ENCODE measurements at regions not wholly inside any gene's neighbourhood (a gene's known extent, or its start where the extent isn't known, plus 50 kb on each side); places are given as distances from the start of the nearest gene placed in this dataset.
"Not testable (repeated sequence)": the region's sequence is repeated elsewhere in the genome, so short reads cannot be mapped to it uniquely, and the experiment has no call there.

DNA sequence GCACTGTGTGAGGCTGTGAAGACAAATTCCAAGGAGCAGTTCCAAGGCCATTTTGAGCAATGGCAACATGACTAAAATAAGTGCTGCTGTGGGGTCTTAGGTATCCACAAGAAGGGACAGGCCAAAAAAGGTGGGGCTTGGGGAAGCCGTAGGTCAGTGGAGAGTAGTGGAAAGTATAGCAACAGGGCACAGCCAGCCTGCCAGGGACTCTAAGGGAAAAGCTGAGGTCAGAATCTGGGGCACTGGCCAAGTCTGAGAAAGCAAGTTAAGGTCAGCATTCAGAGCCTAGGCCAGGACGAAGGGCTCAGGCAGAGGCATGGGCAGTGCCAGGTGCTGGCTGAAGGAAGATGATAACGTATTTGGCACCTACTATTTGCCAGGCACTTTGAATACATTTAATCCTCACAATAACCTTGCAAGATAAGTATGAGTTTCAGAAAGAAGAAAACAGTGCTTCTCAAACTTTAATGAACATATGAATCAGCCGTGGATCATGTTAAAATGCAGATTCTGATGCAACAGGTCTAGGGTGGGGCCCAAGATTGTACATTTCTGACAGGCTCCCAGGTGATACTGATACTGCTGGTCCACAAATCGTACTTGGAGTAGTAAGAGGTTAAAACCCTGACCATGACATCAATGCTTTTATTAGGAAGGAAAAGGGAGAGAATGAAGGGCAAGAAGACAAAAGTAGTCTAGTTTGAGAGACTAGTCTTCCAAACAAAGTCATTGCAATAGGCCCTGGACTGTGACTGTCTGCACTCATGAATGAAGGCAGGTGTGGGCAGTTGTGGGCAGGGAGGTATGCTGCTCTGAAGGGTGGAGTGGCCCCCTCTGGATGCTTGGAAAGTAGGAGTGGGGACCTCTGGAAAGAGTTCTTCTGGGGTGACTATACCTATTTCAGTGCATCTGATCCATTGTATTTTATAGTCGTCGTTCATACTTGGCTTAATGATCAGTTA, 106.3 kb upstream of the ANKRD28 start:
- no peak for DNase-seq

DNA sequence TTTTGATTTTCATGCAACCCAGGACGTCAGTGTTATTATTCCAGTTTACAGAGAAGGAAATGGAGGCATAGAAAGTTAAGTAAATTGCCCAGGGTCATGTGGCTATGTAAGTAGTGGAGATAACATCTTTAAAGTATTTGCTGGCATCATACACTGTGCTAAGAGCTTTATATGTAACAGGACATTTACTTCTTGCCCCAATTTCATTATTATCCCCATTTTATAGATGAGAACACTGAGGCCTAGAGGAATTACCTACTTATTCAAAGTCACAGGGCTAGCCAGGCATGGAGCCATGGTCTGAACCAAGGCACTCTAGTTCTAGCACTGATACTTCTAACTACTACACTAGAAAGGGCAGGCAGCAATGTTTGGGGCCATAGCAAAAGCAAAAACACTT, 107.3 kb upstream of the ANKRD28 start:
- no peak for DNase-seq

DNA sequence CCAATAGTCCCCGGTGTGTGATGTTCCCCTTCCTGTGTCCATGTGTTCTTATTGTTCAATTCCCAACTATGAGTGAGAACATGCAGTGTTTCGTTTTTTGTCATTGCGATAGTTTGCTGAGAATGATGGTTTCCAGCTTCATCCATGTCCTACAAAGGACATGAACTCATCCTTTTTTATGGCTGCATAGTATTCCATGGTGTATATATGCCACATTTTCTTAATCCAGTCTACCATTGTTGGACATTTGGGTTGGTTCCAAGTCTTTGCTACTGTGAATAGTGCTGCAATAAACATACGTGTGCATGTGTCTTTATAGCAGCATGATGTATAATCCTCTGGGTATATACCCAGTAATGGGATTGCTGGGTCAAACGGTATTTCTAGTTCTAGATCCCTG, 109.6 kb upstream of the ANKRD28 start:
- DNase-seq: not testable (repeated sequence)

DNA sequence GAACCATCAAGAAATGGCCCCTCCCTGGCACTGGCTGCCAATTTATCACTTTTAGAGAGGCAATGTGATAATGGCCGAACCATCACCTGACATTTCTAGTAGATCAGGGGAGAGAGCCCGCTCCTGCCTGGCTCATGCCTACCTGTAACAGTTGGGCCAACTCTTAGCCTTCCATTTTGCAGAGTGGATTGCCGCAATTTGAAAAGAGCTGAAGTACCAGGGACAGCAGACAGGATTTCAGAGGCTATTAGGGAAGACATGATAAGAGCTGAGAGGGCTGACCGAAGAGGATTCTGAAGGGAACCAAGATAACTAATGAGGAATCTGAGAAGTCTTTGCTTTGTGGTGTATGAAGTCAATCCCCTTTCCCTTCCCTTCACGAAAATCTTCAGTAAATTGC, 121.2 kb upstream of the ANKRD28 start:
- DNase-seq: no peak

DNA sequence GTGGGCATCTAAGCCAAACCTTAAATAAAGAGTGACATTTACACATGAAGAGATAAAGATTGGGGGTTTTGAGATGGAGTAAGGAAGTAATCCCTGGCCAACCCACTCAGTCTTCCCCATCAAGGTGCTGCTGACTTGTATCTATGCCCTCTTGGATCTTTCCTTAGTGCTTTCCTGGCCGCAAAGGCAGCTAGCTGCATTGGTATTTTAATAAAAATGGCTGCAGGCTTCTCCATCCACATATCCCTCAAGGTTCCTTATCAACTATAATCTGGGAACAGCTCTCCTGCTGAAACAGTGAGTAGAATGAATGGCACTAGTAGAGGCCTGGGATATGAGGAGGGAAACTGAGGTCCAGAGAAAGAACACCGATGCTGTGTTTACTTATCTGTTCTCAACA, 122.2 kb upstream of the ANKRD28 start:
- no peak for DNase-seq

DNA sequence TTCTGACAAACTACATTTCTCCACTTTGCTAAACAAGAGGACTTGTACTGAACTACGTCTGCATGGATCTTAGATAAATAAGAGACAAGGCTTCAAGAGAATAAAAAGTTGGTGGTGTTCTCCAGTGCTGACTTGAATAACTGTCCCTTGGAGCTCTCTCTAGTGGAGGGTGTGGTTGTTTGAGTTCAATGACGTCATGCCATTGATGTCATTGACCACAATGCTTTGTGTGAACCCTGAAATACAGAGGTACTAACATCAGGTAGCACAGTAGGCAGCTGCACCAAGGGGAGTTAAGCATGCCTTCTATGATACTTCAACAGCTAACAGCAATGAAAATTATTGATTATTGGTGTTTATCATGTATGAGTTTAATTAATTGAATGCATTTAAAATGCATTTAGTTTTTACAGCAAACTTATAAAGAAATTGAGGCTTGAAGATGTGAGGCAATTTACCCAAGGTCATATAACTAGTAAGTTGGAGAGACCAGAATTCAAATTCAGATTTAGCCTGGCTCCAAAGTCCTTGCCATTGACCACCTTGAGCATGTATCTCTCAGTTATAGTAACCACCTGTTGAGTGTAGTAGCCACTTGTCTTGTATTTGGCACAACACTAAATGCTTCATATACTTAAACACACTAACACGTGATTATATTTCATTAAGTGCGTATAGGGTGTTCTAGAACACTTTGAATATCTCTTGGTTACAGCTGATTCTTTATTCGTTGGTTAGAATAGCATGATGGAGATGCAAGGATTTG, 126.0 kb upstream of the ANKRD28 start:
- no peak for DNase-seq

DNA sequence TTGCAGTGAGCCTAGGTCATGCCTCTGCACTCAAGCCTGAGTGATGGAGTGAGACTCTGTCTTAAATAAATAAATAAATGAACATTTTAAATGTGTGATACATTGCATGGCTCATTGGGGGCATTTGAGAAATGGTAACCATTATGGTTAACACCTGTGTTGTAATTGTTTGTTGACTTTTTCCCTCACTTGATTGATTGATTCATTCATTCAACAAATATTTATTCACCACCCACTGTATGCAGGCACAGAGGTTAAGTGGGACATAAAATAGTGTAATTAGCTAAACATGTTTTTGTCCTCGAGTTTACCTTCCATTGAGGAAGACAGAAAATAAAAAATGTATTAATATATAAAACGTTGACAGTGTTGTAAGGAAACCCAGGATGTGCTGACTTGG, 127.1 kb upstream of the ANKRD28 start:
- peak; percentile 23 for DNase-seq

DNA sequence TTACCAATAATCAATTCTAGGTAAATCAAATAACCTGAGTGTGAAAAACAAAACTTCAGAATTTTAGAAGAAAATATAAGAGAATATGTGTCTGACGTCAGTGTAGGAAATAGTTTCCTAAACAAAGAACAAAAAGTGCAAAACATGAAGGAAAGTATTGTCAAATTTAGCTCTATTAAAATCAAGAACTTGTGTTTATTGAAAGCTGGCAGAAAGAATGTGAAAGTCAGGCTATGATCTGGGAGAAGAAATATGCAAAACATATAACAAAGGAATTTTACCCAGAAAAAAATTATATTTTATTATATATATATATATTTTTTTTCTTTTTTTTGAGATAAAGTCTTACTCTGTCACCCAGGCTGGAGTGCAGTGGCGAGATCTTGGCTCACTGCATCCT, 129.1 kb upstream of the ANKRD28 start:
- DNase-seq: no peak

DNA sequence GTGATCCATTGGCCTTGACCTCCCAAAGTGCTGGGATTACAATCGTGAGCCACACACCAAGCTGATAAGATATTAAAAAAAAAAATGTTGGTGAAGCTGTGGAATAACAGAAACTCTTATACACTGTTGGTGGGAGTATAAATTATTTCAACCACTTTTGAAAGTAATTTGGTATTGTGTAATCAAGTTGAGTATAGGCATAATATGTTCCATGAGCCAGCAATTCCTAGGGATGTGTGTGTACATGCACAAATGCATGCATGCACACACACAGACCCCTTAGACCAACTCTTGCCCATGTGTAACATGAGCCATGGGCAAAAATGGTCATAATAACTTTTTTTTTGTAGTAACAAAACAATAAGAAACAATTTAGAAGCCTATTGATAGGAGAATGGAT, 130.2 kb upstream of the ANKRD28 start:
- no peak for DNase-seq

DNA sequence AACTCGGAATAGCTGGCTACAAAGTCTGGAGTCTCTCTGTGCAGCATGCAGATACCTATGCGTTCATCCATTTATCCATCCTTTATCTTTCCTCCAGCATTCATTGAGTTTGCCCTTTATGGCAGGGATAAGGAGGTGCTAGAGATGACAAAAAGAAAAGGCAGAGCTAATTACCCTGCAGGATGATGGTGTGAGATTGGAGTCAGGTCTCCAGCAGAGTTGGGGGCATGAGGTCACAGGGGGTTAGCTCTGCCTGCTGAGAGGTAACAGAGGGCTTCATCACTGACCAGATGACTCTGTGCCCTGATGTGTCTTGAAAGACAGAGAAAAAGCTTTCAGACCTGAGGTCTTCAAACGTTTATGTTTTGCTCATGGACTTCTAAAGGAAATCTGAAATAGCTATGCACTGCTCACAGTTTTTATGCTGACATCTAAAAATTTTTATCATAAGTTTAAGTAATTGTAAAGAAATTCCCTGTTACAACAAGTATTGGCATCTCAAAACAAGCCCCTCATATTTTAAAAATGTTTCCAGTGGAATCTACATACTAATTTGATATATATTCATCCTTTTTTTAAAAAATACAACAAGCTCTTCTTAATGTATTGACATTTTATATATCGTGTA, 132.3 kb upstream of the ANKRD28 start:
- no peak for DNase-seq

DNA sequence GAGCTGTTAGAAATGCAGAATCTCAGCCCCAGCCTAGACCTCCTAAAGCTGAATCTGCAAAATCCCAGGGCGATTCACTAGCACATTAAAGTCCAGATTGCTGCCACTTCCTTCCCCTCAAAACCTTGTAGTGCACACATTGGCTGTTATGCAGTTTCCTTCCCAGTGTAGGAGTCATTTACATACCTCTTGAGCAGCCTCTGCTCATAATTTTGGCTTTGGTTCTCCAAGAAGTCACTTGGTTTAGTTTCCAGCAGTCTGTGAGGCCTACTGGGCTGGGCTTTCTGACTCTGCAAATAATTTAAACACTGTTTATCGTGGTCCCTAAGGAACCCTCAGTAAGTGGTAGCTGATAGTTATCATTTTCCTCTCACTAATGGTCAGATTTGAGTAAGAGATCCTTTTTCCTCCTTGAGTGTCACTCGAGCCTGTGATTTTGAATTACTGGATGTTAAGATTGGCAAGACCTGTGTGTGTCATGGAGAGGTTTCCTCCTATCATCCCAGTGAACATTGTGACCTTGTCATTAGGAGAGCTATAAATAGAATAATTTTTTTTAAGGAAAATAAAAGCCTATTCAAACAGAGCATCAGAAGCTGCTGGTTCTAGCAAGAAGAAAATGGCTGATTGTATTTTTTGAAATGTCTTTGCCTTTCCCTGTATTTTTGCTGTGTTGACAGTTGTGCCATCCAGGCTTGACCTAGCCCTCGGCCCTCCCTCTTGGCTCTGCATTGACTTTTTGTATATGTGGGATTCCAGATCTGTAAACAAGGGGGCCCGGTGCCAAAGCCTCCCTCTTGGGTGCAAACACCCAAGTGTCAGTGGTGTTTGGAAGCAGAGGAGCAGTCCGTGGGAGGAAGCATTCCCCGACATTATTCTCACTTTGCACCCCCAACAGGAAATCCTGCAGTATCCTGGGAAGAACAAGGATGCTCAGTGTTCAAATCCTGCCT, 134.8 kb upstream of the ANKRD28 start:
- no peak for DNase-seq

DNA sequence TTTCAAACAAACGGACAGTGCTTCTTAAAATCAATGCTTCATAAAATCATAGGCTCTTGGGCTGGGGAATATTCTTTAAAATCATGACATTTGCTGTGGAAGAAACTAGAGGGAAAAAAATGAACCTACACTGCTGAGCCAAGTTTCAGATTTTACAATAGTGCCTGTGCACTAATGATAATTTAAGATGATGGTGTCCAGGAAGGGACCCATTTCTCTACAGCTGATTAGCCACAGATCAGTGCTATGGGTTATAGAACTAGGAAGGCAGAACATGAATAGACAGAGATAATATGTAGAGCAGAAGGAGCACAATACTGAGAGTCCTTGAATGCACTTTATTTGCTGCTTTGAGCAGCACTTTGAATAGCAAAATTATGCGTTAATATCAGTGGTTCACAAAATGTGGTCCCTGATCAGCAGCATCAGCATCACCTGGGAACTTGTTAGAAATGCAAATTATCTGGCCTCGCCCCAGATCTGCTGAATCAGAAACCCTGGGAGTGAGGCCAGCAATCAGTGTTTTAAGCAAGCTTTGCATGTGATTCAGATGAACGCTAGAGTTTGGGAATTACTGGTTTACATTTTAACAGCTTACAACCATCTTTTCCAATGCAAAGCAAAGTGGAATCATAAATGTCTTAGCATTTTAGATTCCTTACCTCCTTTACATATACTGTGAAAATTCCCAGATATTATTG, 135.8 kb upstream of the ANKRD28 start:
- DNase-seq: no peak

DNA sequence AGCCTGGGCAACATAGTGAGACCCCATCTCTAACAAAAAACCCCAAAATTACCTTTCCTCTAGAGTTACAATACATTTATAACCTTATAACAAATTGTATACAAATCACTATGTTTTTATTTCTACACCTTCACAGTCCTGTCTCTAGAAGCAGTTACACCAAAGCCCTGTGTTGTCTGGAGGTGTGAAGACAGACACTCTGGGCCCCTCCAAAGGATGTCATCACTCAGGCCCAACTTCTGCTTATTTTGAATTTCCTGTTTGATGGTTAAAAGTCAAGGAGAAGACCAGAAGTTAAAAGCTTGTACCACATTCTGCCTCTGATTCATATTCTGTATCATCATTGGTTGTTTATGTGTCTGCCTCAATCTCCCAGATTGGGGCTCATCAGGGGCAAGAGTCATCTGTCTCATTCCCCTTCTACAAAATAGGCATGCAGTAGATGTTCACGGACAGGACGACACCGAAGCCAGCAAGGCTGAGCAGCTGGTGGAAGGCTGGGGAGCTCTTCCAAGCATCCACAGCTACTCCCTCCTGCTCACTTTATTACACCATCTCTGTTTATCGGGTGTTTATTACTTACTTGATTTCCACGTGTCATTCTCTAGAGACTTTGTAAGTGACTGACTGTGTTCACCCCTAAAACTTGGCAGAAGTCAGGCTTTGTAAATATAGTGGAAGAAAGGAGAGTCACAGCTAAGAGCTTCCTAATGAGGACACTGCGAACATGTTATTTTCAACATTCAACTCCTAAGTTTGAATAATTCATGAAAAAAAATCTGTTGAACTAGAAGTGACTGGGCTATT, 136.8 kb upstream of the ANKRD28 start:
- DNase-seq: no peak

DNA sequence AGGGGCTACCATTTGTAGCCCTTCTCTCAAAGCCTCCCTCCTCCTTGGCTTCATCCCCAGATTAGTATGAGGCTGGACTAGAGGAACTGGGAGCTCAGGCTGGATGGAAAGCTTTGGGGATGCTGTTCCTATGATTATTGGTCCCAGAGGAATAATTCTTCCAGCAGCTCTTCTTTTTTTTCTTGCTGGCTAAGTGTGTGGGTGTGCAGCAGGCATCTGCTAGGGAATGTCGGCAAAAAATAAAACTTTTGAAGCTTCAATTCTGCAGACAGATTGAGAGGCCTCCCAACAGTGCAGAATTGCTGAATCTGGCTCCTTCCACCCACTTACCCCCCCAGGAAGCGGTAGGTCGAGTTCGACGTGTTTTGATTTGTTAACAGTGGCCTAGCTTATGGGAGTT, 138.5 kb upstream of the ANKRD28 start:
- no peak for DNase-seq

DNA sequence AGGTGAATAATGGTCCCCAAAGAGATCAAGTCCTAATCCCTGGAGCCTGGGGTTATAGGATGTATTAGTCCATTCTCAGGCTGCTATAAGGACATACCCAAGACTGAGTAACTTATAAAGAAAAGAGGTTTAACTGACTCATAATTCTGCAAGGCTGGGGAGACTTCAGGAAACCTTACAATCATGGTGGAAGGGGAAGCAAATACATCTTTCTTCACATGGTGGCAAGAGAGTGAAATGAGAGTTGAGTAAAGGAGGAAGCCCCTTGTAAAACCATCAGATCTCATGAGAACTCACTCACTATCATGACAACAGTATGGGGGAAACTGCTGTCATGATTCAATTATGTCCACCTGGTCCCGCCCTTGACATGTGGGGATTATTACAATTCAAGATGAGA, 142.9 kb upstream of the ANKRD28 start:
- DNase-seq: no peak

DNA sequence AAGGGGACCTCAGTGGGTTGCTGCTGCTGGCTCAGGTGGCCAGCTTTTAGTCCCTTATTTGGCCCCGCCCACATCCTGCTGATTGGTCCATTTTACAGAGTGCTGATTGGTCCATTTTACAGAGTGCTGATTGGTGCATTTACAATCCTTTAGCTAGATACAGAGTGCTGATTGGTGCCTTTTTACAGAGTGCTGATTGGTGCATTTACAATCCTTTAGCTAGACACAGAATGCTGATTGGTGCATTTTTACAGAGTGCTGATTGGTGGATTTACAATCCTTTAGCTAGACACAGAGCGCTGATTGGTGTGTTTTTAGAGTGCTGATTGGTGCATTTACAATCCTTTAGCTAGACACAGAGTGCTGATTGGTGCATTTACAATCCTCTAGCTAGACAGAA, 143.7 kb upstream of the ANKRD28 start:
- DNase-seq: not testable (repeated sequence)

DNA sequence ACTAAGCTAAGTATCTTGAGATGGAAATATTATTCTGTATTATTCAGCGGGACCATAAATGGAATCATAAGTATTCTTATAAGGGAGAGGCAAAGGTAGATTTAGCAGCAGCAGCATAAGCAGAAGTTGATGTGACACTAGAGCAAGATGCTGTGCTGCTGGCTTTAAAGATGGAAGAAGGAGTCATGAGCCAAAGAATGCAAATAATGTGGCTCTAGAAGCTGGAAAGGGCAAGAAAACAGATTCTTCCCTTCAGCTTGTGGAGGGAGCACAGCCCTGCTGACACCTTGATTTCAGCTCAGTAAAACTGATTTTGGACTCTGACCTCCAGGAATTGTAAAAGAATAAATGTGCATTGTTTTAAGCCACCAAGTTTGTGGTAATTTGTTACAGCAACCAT, 144.2 kb upstream of the ANKRD28 start:
- no peak for DNase-seq

DNA sequence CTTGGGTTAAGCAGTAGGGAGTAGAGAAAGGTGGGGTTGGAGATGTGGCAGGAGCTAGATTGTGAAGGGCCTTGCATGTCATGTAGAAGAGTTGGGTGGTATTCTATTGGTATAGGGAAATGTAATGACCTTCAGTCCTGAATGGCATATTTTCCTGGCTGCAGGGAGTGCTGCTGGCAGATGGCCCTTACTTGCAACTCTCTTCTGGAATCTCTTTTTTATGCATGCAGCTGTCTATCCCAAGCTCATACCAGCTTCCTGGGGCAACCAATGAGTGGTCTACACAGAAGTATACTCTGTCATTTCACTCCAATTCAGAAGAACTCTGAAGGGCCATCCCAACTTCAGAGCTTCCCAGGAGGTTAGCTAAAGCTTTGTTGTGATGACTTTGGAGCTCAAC, 144.7 kb upstream of the ANKRD28 start:
- DNase-seq: no peak

DNA sequence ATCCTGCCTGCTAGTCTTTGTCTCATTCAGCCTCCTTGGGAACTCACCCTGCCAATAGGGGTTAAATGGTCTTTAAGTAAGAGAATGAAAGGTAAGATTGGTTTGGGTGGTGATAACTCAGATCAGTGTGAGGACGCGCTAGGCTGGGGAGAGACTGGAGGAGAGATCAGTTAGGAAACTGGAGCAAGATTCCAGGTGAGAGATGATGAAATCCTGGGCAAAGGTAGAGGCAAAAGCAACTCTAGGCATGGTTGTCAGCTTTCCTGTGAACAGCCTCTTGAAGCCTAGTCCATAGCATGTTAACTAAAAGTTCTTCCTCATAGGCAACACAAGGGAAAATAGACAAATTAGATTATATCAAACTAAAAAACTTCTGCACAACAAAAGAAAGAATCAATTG, 145.2 kb upstream of the ANKRD28 start:
- DNase-seq: no peak

DNA sequence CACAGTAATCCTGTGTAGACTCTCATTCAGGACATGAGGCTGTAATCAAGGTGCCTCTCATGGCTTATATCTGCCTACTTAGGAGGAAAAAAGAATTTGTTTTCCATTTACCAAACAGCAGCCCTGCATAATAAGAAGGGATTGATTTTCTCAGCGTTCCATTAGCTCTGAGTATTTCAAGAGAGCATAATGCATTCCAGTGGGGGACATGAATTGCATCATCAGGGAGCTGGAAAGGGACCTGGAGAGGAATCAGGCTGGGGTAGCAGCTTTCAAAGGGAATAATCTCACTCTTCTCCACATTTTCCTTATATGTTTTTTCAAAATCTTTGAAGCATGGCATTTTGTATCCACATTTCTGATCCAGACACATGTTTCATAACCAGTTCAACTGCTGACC, 150.6 kb upstream of the ANKRD28 start:
- DNase-seq: no peak
